NCI-H460 (cell line): ENCODE measurements at regions not wholly inside any gene's neighbourhood (a gene's known extent, or its start where the extent isn't known, plus 50 kb on each side); places are given as distances from the start of the nearest gene placed in this dataset.
"Not testable (repeated sequence)": the region's sequence is repeated elsewhere in the genome, so short reads cannot be mapped to it uniquely, and the experiment has no call there.

Experiments
- DNase-seq: peaks from one replicate; pipeline ENCODE4 v3.0.0-alpha.2; 2016; ENCODE audit warnings: low read depth; ENCODE audit errors: extremely low read depth

- no peak for DNase-seq
These were observed 490.0 kb upstream of the PIK3R1 start for GRCh38 chr5:67725604-67726003.

- DNase-seq = no peak
These were observed 491.0 kb upstream of the PIK3R1 start for GRCh38 chr5:67724412-67725135.

DNA sequence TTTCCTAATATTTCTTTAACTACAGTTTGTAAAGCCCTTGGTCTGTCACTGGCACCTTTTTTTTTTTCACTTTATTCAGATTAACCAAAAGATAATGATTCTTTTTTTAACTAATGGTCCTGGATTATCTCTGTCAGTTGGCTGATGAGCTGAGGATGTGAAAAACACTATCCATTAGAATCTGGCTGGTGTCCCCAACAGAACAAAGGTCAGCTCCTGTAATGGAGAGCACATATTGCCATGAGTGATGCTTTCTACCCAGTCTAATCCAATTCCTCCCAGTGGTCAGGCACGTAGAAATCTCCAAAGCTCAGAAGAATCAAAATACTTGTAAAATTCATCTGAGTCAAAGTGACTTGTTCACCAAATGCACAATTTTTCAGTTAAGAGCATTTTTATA lies 491.7 kb upstream of the PIK3R1 start:
- DNase-seq = no peak

- DNase-seq = not testable (repeated sequence)
These were observed 493.0 kb upstream of the PIK3R1 start for GRCh38 chr5:67722582-67722981.

DNA sequence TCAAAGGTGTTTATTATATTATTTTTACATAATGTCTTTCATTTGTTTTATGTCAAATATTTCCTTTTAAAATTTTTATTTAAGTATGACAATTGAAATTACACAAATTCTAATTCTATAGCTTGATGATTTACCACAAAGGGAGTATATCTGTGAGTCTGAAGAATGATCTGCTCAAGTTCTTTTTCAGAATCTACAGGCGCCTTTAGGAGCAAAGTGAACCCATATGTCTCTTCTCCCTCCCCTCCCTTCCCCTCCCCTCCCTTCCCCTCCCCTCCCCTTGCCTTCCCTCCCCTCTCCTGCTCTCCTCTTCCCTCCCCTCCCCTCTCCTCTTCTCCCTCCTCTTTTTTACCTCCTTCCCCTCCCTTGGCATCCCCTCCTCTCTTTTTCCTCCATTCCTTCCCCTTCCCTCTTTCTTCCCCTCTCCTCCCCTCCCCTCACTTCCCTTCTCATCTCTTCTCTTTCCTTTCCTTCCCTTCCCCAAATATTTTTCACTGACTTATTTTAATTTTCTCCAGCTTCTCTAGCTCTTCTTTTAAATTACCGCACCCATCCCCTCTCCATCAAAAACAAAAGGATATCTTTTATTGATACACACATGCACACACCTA lies 495.3 kb upstream of the PIK3R1 start:
- DNase-seq = no peak

- no peak for DNase-seq
These were observed 505.4 kb upstream of the CD180 start for GRCh38 chr5:67702008-67702407.

DNA sequence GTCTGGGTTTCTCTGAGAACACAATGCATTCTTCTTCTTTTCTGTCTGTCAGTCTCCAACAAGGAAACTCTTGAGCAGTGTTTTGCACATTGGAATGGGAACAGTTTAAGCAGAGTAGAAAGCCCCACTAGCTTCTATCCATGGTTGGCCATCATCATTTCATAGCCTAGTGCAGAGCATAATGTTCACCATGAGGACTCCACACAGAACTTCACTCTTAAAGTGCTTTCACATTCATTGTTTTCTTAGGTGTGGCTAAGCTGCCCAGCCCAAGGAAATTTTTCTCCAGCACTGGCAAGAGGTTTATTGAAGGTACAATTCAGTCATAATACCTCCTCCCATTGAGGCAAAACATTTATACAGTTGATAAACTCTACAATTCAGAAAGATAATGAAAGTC lies 503.0 kb upstream of the CD180 start:
- no peak for DNase-seq

- DNase-seq = no peak
These were observed 499.8 kb upstream of the CD180 start for GRCh38 chr5:67696446-67696845.

GRCh38 chr5:67695369-67695768 lies 498.8 kb upstream of the CD180 start:
- no peak for DNase-seq

GRCh38 chr5:67694810-67695191 lies 498.2 kb upstream of the CD180 start:
- DNase-seq = no peak

GRCh38 chr5:67693956-67694809 lies 497.6 kb upstream of the CD180 start:
- DNase-seq = no peak

DNA sequence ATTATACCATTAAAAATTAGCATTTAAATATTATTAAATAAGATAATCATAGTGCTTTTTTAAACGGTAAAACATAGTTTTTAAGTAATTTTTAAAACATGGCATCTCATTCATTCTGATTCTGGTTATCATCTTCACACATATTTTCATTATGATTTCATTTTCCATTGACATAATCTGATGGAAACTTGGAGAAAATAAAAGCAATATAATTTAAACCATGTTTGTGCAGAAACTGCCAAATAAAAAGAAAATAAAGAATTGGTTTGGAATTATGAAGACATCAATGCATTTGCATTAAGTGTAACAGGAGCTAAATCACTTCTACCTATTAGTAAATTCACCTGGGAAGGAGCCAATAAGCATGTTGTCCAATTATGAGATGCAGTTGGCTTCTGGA lies 490.1 kb upstream of the CD180 start:
- no peak for DNase-seq

- DNase-seq = no peak
These were observed 485.1 kb upstream of the CD180 start for GRCh38 chr5:67681703-67682102.

DNA sequence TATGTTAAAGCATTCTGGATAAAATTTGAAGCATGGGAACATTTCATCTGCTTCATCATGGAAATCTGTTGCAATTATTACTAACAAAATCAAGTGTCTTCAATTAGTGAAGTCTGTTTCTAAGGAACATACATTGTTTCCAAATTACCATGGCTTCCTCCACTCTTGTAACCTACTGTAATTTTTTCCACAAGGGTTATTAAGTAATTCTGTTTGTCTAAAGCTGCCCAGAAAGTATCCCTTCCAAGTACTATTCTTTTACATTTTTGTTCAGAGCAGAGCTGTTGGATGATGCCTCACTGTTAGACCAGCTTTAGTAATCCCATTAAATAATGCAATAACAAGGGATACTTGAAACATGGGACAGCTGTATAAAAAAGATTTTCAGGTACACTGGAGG lies 483.5 kb upstream of the CD180 start:
- no peak for DNase-seq

GRCh38 chr5:67679184-67679841 lies 482.7 kb upstream of the CD180 start:
- DNase-seq = no peak

DNA sequence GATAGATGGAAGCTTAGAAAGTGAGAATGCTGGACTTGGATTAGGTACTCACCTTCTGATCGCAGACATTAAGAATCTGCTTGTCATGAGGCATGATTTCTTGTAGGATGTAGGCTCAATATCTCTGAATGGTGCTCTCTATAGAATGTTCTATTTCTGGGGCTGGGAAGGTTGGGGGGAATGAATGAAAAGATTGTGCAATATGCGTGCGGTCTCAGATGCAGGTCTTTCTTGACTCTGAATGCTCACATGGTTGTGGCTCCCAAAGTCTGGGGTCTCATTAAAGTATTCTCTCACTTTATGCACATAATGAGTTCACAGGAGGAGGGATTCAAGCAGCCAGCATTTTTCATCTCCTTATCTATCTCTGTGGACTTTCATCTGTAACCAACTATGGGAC lies 482.0 kb upstream of the CD180 start:
- no peak for DNase-seq

DNA sequence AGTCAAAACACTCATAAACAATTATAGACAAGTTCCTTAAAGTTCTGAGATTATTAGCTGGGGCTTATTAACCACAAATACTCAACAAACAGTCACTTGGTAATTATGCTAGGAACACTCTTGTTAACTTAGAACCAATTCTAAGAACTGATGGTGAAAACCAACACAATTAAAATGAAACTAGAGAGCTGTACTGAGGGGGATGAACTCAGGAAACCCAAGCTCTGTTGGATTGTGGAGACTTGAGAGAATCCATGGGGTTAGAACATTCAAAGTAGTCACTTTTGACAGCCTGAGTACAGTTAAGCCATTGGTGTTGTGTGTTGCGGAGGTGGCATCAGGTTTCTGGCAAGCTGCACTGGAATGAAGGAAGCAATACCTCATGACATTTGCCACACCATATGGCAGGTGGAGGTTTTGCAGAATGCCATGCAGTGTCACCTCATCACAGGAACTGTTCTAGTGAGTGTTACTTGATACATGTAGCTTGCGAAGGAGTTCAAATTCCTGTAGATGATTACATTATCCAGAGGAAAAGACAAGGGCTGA lies 480.9 kb upstream of the CD180 start:
- DNase-seq = no peak

DNA sequence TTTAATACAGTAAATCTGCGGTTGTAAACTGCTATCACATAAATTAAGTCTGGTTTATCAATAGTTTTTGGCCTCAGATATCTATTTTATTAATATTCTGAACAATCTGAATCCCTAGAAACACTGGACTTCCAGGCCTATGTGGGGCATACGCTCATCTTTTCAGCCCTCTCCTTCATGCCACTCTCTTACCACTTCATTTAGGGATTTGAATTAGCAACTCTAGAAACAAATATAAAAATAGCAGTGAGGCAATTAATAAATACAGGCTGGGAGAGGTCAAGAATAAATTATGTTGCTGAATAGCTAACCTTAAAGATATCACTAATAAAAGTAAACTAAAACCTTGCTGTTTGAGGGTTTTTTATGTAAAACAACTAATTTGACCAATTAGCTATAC lies 480.3 kb upstream of the CD180 start:
- no peak for DNase-seq

DNA sequence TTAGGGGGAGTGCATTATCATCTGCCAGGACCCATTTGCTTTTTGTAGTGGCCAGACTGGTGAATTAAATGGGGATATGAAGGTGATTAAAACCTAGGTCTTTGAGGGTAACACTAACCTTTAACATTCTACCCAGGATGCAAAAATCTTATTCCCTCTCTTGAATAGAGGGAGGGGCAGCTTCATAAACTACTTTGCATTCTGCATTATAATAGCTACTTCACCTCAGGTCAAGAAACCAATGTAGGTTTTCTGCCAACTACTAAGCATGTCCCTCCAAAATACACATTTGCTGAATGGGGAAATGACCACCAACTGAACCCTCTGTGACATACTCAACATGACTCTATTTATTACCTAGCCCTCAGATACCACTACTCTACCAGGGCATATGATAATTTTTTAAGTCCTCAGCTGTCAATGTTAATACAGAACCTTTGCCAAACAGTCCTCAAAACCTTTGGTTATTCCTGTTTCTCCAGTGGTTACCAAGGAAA lies 477.6 kb upstream of the CD180 start:
- DNase-seq = no peak

DNA sequence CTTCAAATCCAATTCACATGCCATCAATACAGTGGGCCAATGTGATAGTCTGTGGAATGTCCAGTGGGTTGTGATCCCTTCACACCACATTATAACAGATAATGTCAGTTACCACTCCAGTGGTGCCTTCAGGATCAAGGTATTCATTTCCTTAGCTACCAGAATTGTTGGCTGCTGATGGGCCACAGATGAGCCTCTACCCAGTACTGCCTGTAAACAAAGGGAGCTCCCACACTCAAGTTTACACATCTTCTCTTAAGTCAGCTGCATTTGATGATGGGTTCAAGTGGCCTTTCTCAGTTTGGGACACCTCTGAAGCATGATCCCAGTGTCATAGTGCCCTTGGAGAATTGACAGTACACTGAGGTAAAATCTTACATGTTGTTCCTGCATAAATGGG lies 477.0 kb upstream of the CD180 start:
- DNase-seq = no peak

GRCh38 chr5:67673180-67673579 lies 476.6 kb upstream of the CD180 start:
- no peak for DNase-seq
